ENCODE measurements at regions not wholly inside any gene's neighbourhood (a gene's known extent, or its start where the extent isn't known, plus 50 kb on each side); places are given as distances from the start of the nearest gene placed in this dataset.

DNA sequence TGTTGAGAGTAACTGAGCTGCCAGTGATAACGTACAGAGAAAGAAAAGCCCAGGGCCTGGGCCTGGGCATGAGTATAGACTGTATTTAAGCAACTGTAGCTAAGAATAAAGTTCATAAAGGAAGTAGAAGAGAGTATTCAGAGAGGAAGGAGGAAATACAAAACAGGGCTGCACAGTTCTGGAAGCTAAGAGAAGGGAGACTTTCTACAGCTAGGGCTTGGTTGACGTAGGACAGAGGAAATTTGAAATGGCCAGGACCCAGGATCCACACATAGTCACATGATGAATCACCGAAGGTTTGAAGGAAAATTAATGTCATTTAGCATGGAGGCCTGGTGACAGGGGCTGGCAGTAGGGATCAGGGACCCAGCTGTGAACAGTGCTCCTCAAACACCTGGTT lies 66.7 kb downstream of the ARL4A start:
- no peak for TF ChIP-seq TEAD4 (IDR thresholded peaks at IDR 0.05)
- no peak for TF ChIP-seq FOXM1 (IDR thresholded peaks at IDR 0.05; ENCODE audit: borderline replicate concordance, low read depth)
- no peak for TF ChIP-seq EP300 (IDR thresholded peaks at IDR 0.05; ENCODE audit: borderline replicate concordance)
- no peak for TF ChIP-seq TCF12 (IDR thresholded peaks at IDR 0.05; ENCODE audit: low read depth)
- no peak for TF ChIP-seq ZBTB7A (IDR thresholded peaks at IDR 0.05; ENCODE audit: low read depth)
- no peak for TF ChIP-seq CREB1 (IDR thresholded peaks at IDR 0.05; ENCODE audit: low read depth)

DNA sequence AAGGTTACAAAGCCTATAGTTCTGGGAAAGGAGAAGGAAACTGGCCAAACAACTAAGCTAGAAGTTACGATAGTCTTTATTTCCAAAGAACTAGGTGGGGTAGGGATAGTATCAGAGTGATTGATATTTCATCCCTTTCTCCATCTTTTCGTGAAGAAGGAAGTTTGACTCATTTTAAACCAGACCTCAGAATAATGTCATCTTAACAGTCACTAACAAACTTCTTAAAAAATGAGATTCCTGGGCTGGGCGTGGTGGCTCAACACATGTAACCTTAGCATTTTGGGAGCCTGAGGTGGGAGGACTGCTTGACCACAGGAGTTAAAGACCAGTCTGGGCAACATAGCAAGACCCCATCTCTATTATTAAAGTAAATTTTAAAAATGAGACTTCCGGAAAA lies 69.4 kb downstream of the ARL4A start:
- no peak for TF ChIP-seq FOXM1 (IDR thresholded peaks at IDR 0.05; ENCODE audit: borderline replicate concordance, low read depth)
- no peak for TF ChIP-seq YY1 (IDR thresholded peaks at IDR 0.05; ENCODE audit: low read depth)
- TF ChIP-seq, protein P1, sequence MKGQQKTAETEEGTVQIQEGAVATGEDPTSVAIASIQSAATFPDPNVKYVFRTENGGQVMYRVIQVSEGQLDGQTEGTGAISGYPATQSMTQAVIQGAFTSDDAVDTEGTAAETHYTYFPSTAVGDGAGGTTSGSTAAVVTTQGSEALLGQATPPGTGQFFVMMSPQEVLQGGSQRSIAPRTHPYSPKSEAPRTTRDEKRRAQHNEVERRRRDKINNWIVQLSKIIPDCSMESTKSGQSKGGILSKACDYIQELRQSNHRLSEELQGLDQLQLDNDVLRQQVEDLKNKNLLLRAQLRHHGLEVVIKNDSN (IDR thresholded peaks at IDR 0.05), result no peak
- no peak for TF ChIP-seq NFIC (IDR thresholded peaks at IDR 0.05)
- TF ChIP-seq RAD21 (IDR thresholded peaks at IDR 0.05; ENCODE audit: low read depth), result no peak
- no peak for TF ChIP-seq EGR1 (IDR thresholded peaks at IDR 0.05)
- no peak for TF ChIP-seq TAF1 (IDR thresholded peaks at IDR 0.05; ENCODE audit: low read depth)
- no peak for TF ChIP-seq EP300 (IDR thresholded peaks at IDR 0.05; ENCODE audit: borderline replicate concordance)
- TF ChIP-seq, protein P2, sequence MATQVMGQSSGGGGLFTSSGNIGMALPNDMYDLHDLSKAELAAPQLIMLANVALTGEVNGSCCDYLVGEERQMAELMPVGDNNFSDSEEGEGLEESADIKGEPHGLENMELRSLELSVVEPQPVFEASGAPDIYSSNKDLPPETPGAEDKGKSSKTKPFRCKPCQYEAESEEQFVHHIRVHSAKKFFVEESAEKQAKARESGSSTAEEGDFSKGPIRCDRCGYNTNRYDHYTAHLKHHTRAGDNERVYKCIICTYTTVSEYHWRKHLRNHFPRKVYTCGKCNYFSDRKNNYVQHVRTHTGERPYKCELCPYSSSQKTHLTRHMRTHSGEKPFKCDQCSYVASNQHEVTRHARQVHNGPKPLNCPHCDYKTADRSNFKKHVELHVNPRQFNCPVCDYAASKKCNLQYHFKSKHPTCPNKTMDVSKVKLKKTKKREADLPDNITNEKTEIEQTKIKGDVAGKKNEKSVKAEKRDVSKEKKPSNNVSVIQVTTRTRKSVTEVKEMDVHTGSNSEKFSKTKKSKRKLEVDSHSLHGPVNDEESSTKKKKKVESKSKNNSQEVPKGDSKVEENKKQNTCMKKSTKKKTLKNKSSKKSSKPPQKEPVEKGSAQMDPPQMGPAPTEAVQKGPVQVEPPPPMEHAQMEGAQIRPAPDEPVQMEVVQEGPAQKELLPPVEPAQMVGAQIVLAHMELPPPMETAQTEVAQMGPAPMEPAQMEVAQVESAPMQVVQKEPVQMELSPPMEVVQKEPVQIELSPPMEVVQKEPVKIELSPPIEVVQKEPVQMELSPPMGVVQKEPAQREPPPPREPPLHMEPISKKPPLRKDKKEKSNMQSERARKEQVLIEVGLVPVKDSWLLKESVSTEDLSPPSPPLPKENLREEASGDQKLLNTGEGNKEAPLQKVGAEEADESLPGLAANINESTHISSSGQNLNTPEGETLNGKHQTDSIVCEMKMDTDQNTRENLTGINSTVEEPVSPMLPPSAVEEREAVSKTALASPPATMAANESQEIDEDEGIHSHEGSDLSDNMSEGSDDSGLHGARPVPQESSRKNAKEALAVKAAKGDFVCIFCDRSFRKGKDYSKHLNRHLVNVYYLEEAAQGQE (IDR thresholded peaks at IDR 0.05; ENCODE audit: low read depth), result no peak
- no peak for TF ChIP-seq TEAD4 (IDR thresholded peaks at IDR 0.05)
- TF ChIP-seq, protein P3, sequence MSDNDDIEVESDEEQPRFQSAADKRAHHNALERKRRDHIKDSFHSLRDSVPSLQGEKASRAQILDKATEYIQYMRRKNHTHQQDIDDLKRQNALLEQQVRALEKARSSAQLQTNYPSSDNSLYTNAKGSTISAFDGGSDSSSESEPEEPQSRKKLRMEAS (IDR thresholded peaks at IDR 0.05), result no peak
- no peak for TF ChIP-seq ZBTB7A (IDR thresholded peaks at IDR 0.05; ENCODE audit: low read depth)

DNA sequence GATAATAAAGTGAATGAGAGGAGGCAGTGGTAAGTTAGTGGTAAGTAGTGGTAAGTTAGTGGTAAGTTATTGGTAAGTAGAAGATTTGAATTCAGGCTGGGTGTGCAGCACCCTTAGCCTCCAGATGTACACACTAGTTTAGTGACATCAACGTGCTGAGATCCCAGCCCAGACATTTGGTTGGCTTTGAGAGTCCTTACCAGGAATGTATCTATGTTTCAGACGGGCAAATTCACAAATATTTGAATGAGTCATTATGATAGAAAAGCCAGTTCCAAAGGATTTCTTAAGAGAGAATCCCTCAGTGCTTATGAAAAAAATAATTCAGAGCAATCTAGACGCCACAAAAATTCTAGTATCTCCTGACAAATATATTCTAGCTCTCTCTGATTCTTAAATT lies 70.0 kb downstream of the ARL4A start:
- TF ChIP-seq YY1 (IDR thresholded peaks at IDR 0.05; ENCODE audit: low read depth) (no peak), FOXM1 (IDR thresholded peaks at IDR 0.05; ENCODE audit: borderline replicate concordance, low read depth) (no peak), TAF1 (IDR thresholded peaks at IDR 0.05; ENCODE audit: low read depth) (no peak), TEAD4 (IDR thresholded peaks at IDR 0.05) (no peak), TCF12 (IDR thresholded peaks at IDR 0.05; ENCODE audit: low read depth) (no peak), CREB1 (IDR thresholded peaks at IDR 0.05; ENCODE audit: low read depth) (no peak), CEBPB (IDR thresholded peaks at IDR 0.05) (no peak), EGR1 (IDR thresholded peaks at IDR 0.05) (no peak), ZBTB7A (IDR thresholded peaks at IDR 0.05; ENCODE audit: low read depth) (no peak), RAD21 (IDR thresholded peaks at IDR 0.05; ENCODE audit: low read depth) (no peak), NFIC (IDR thresholded peaks at IDR 0.05) (no peak), EP300 (IDR thresholded peaks at IDR 0.05; ENCODE audit: borderline replicate concordance) (no peak)
- TF ChIP-seq, protein P2 (IDR thresholded peaks at IDR 0.05; ENCODE audit: low read depth), result no peak
- TF ChIP-seq, protein P1 (IDR thresholded peaks at IDR 0.05), result no peak
- TF ChIP-seq, protein P3 (IDR thresholded peaks at IDR 0.05), result no peak

DNA sequence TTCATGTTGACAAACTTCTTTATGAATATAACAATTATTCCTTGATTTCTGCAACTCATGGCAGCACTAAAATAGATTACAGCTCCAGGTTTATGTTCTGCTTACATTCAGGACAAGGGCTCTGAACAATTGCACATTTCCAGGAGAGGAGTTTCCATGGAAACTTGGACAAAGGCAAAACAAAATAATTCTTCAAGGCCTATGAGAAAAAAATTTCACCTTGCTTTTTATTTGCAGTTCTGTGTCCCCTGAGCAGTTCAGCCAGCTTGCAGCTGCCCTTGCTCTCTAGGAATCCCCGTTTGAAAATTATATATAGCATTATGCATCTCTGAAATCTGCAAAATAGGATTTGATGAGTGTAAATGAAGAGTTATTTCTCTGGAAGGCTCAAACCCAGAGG lies 71.7 kb downstream of the ARL4A start:
- no peak for TF ChIP-seq TAF1 (IDR thresholded peaks at IDR 0.05; ENCODE audit: low read depth)
- TF ChIP-seq, protein P3 (IDR thresholded peaks at IDR 0.05), result no peak
- TF ChIP-seq YY1 (IDR thresholded peaks at IDR 0.05; ENCODE audit: low read depth), result no peak
- TF ChIP-seq, protein P2 (IDR thresholded peaks at IDR 0.05; ENCODE audit: low read depth), result no peak
- TF ChIP-seq CREB1 (IDR thresholded peaks at IDR 0.05; ENCODE audit: low read depth), result no peak
- no peak for TF ChIP-seq EP300 (IDR thresholded peaks at IDR 0.05; ENCODE audit: borderline replicate concordance)
- TF ChIP-seq TEAD4 (IDR thresholded peaks at IDR 0.05), result no peak
- TF ChIP-seq, protein P1 (IDR thresholded peaks at IDR 0.05), result no peak
- no peak for TF ChIP-seq TCF12 (IDR thresholded peaks at IDR 0.05; ENCODE audit: low read depth)
- TF ChIP-seq RAD21 (IDR thresholded peaks at IDR 0.05; ENCODE audit: low read depth), result no peak
- TF ChIP-seq ZBTB7A (IDR thresholded peaks at IDR 0.05; ENCODE audit: low read depth), result no peak
- no peak for TF ChIP-seq FOXM1 (IDR thresholded peaks at IDR 0.05; ENCODE audit: borderline replicate concordance, low read depth)
- no peak for TF ChIP-seq EGR1 (IDR thresholded peaks at IDR 0.05)
- no peak for TF ChIP-seq CEBPB (IDR thresholded peaks at IDR 0.05)
- no peak for TF ChIP-seq NFIC (IDR thresholded peaks at IDR 0.05)
